ENCODE measurements at regions not wholly inside any gene's neighbourhood (a gene's known extent, or its start where the extent isn't known, plus 50 kb on each side); places are given as distances from the start of the nearest gene placed in this dataset.

GRCh38 chr1:60886793-60887331 lies 195.5 kb upstream of the NFIA start:
- TF ChIP-seq SP1 (IDR thresholded peaks at IDR 0.05) (no peak), REST (IDR thresholded peaks at IDR 0.05) (no peak), HNF4G (IDR thresholded peaks at IDR 0.05) (no peak)
- TF ChIP-seq, protein P1, sequence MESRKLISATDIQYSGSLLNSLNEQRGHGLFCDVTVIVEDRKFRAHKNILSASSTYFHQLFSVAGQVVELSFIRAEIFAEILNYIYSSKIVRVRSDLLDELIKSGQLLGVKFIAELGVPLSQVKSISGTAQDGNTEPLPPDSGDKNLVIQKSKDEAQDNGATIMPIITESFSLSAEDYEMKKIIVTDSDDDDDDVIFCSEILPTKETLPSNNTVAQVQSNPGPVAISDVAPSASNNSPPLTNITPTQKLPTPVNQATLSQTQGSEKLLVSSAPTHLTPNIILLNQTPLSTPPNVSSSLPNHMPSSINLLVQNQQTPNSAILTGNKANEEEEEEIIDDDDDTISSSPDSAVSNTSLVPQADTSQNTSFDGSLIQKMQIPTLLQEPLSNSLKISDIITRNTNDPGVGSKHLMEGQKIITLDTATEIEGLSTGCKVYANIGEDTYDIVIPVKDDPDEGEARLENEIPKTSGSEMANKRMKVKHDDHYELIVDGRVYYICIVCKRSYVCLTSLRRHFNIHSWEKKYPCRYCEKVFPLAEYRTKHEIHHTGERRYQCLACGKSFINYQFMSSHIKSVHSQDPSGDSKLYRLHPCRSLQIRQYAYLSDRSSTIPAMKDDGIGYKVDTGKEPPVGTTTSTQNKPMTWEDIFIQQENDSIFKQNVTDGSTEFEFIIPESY (IDR thresholded peaks at IDR 0.05): no peak
- TF ChIP-seq, protein P2, sequence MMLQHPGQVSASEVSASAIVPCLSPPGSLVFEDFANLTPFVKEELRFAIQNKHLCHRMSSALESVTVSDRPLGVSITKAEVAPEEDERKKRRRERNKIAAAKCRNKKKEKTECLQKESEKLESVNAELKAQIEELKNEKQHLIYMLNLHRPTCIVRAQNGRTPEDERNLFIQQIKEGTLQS (IDR thresholded peaks at IDR 0.05): no peak
- no peak for DNase-seq (ENCODE audit: low spot score)
- 53% methylated on average over 6 of the region's 6 CpGs for WGBS
- no peak overlapping the region for H3K9ac ChIP-seq (ENCODE audit: low read depth in 1 of 2, low read length in 2 of 2)
- no peaks in the 10 kb centered on the region for H3K9me3 ChIP-seq (ENCODE audit: control insufficient read depth in 4 of 4, low read length in 3 of 4)
- no peaks in the 10 kb centered on the region for H3K4me1 ChIP-seq (ENCODE audit: control insufficient read depth in 4 of 4, insufficient read depth in 4 of 4, low read length in 3 of 4)
- no peaks in the 10 kb centered on the region for H3K27me3 ChIP-seq (ENCODE audit: control insufficient read depth in 4 of 4, insufficient read depth in 4 of 4, low read length in 3 of 4)
- H3K27ac ChIP-seq (ENCODE audit: low read depth in 1 of 2, low read length in 2 of 2): no peak overlapping the region
- H3K36me3 ChIP-seq (ENCODE audit: control insufficient read depth in 4 of 4, insufficient read depth in 3 of 4, low read depth in 1 of 4, low read length in 3 of 4): no peaks in the 10 kb centered on the region
- H3K4me3 ChIP-seq (ENCODE audit: low read depth in 1 of 3, low read length in 3 of 3): no peak overlapping the region

DNA sequence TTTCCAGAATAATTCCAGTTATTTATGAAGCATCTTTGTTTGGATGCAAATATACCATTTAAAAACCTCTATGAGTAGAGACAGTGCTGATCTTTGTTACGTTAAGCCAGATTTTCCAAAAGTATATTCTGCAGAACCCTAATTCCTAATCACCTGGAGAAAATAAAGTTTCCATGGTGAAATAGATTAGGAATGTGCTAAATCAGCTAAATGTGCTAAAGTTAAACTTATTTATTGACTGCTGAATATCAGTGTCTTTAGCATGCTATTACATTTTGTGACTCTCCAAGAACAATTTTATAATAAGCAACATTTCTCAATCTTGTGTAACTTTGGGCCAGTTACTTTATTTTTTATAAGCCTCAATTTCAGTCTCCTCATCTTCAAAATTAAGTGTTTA lies 196.3 kb upstream of the NFIA start:
- no peaks in the 10 kb centered on the region for H3K27me3 ChIP-seq (ENCODE audit: control insufficient read depth in 4 of 4, insufficient read depth in 4 of 4, low read length in 3 of 4)
- TF ChIP-seq FOXA2 (IDR thresholded peaks at IDR 0.05) (no peak), CTCF (IDR thresholded peaks at IDR 0.05; ENCODE audit: low read depth, low read length, missing input control) (no peak), HNF4A (conservative IDR thresholded peaks at IDR 0.05) (no peak), FOXA1 (IDR thresholded peaks at IDR 0.05) (no peak), HNF4G (IDR thresholded peaks at IDR 0.05) (no peak), NR2F2 (IDR thresholded peaks at IDR 0.05) (no peak), JUND (IDR thresholded peaks at IDR 0.05) (no peak), RXRA (IDR thresholded peaks at IDR 0.05) (no peak), RAD21 (IDR thresholded peaks at IDR 0.05) (no peak), TAF1 (conservative IDR thresholded peaks at IDR 0.05) (no peak), EGR1 (IDR thresholded peaks at IDR 0.05; ENCODE audit: low read depth in 2 of 2) (no peak), REST (IDR thresholded peaks at IDR 0.05) (no peak), YY1 (IDR thresholded peaks at IDR 0.05) (no peak), GABPA (IDR thresholded peaks at IDR 0.05 in 1 of 2, conservative IDR thresholded peaks at IDR 0.05 in 1 of 2) (no peak), SP1 (IDR thresholded peaks at IDR 0.05) (no peak)
- TF ChIP-seq, protein P3, sequence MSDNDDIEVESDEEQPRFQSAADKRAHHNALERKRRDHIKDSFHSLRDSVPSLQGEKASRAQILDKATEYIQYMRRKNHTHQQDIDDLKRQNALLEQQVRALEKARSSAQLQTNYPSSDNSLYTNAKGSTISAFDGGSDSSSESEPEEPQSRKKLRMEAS (IDR thresholded peaks at IDR 0.05): no peak
- TF ChIP-seq, protein P2 (IDR thresholded peaks at IDR 0.05): no peak
- TF ChIP-seq, protein P1 (IDR thresholded peaks at IDR 0.05): no peak
- no peak overlapping the region for H3K27ac ChIP-seq (ENCODE audit: low read depth in 1 of 2, low read length in 2 of 2)
- no peaks in the 10 kb centered on the region for H3K4me1 ChIP-seq (ENCODE audit: control insufficient read depth in 4 of 4, insufficient read depth in 4 of 4, low read length in 3 of 4)
- no peak for DNase-seq (ENCODE audit: low spot score)
- 99% methylated on average over 1 of the region's 1 CpG for WGBS
- no peak overlapping the region for H3K9ac ChIP-seq (ENCODE audit: low read depth in 1 of 2, low read length in 2 of 2)
- no peak overlapping the region for H3K4me3 ChIP-seq (ENCODE audit: low read depth in 1 of 3, low read length in 3 of 3)
- H3K9me3 ChIP-seq (ENCODE audit: control insufficient read depth in 4 of 4, low read length in 3 of 4): no peaks in the 10 kb centered on the region
- H3K36me3 ChIP-seq (ENCODE audit: control insufficient read depth in 4 of 4, insufficient read depth in 3 of 4, low read depth in 1 of 4, low read length in 3 of 4): no peaks in the 10 kb centered on the region
